Choroid plexus epithelial cell (primary cell): ENCODE measurements at regions not wholly inside any gene's neighbourhood (a gene's known extent, or its start where the extent isn't known, plus 50 kb on each side); places are given as distances from the start of the nearest gene placed in this dataset.

Source experiments
- DNase-seq: peaks from one replicate; pipeline ENCODE4 v3.0.0-alpha.2; 2010; ENCODE audit warnings: low read depth
- H3K4me3 ChIP-seq: 2 replicates; pipeline ENCODE4 v1.5.1; 2011; ENCODE audit warnings: low read depth, mild to moderate bottlenecking, control low read depth, low read length, moderate library complexity
- TF ChIP-seq, protein P1 (sequence below): conservative IDR thresholded peaks from 2 replicates; pipeline ENCODE4 v1.5.1; 2011; ENCODE audit warnings: low read depth, mild to moderate bottlenecking, control low read depth, inconsistent platforms, low read length, moderate library complexity

DNA sequence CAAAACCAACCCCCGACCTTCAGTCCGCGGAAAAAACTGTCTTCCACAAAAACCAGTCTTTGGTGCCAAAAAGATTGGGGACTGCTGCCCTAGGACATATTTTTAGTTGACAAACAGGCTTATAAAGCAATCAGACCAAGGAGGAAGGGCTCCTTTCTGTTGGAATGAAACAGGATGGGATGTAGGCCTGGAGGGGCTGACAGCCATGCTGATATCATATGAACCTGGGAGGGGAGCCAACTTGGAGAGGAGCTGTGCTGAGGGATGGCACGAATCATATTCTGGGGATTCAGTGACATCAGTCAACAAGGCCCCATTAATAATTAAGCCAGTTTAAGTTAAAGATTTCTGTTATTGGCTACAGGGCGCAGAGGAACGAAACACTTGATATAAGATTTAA is 225.4 kb upstream of the TSHZ2 start:
- TF ChIP-seq, protein P1, sequence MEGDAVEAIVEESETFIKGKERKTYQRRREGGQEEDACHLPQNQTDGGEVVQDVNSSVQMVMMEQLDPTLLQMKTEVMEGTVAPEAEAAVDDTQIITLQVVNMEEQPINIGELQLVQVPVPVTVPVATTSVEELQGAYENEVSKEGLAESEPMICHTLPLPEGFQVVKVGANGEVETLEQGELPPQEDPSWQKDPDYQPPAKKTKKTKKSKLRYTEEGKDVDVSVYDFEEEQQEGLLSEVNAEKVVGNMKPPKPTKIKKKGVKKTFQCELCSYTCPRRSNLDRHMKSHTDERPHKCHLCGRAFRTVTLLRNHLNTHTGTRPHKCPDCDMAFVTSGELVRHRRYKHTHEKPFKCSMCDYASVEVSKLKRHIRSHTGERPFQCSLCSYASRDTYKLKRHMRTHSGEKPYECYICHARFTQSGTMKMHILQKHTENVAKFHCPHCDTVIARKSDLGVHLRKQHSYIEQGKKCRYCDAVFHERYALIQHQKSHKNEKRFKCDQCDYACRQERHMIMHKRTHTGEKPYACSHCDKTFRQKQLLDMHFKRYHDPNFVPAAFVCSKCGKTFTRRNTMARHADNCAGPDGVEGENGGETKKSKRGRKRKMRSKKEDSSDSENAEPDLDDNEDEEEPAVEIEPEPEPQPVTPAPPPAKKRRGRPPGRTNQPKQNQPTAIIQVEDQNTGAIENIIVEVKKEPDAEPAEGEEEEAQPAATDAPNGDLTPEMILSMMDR = no peak
- H3K4me3 ChIP-seq = no peak overlapping the region
- no peak for DNase-seq

DNA sequence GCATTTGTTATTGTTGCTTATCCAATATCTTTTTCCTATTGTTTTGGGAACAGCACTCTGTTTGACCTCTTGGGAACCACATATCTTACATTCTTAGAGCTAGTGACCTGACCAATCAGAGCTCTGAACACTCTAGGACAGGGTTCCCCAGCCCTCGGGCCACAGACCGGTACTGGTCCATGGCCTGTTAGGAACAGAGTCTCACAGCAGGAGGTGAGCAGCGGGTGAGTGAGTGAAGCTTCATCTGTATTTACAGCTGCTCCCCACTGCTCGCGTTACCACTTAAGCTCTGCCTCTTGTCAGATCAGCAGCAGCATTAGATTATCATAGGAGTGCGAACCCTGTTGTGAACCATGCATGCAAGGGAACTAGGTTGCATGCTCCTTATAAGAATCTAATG is 226.0 kb upstream of the TSHZ2 start:
- no peak overlapping the region for H3K4me3 ChIP-seq
- TF ChIP-seq, protein P1 = no peak
- DNase-seq = no peak

DNA sequence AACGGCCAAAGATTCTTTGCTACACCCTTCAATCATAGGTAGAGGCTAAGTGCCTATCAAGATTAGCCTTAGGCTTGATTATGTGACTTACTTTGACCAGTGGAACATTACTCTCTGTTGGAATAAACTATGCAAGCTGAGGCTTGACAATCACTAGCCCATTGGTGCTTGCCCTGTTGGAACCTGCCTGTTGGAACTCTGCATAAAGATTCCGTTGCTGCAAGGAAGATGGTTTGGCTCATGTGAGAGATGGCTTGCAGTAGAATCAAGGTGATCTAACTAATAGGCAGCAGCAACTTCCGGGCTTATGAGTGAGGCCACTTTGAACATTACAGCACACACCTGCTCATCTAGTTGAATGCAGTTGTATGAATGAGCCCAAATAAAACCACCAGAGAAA is 227.7 kb upstream of the TSHZ2 start:
- TF ChIP-seq, protein P1 = no peak
- DNase-seq = no peak

DNA sequence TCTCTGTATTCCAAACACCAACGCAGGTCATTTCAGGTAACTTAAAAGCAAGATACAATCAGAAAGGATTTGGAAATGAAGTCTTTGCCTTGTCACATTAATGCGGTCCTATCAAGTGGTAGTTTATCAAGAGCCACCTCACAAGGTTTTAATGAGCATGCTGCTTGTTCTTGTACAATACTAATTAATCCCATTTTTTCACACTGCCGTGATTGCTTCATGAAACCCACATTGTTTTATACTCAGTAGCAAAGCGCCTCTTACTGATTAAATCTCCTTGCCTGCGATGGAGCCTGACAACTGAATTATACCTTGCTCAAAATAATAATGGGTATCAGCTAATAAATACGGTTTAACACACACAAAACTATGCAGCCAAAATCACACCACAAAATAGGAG is 234.1 kb upstream of the TSHZ2 start:
- DNase-seq = no peak
- TF ChIP-seq, protein P1 = no peak
- no peak overlapping the region for H3K4me3 ChIP-seq

More for the DNA sequence above, 227.7 kb upstream of the TSHZ2 start:
- no peak overlapping the region for H3K4me3 ChIP-seq

DNA sequence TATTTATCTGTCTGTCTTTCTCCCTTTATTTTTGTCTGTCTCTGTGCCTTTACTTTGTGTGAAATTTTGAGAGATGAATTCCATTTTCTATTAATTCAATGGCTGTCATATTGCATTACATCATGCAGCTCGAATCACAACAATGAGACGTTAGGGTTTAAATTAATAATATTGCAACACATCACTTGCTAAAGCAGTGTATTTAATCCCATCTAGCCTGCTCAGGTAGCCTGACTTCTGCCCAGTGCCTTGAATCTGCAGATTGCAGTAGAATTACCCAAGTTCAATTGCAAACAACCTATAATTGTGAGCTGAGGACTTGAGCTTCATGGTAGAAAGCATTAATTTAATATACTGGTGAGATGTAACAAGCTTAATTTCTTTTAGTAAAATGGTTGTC is 235.7 kb upstream of the TSHZ2 start:
- TF ChIP-seq, protein P1 = no peak

DNA sequence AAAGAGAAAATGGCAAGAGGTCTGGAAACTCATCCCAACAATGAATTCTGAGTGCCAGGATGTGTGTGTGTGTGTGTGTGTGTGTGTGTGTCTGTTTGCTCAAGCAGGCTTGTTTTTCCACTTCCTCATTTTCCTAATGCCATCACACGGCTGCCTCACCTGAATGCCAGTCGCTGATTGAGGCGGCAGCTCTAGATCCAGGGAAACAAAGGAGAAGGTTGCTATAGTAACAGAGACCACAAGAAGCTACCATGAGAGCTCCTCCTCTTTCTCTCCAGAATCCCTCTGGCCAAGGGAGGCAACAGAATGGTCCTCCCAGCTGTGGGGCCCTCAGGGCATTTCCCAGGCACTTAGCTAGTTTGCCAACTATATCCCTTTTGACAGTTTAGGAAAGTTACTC is 241.1 kb upstream of the TSHZ2 start:
- no peak for DNase-seq
- TF ChIP-seq, protein P1 = no peak

More for the DNA sequence above, 235.7 kb upstream of the TSHZ2 start:
- H3K4me3 ChIP-seq = no peak overlapping the region
- DNase-seq = no peak

DNA sequence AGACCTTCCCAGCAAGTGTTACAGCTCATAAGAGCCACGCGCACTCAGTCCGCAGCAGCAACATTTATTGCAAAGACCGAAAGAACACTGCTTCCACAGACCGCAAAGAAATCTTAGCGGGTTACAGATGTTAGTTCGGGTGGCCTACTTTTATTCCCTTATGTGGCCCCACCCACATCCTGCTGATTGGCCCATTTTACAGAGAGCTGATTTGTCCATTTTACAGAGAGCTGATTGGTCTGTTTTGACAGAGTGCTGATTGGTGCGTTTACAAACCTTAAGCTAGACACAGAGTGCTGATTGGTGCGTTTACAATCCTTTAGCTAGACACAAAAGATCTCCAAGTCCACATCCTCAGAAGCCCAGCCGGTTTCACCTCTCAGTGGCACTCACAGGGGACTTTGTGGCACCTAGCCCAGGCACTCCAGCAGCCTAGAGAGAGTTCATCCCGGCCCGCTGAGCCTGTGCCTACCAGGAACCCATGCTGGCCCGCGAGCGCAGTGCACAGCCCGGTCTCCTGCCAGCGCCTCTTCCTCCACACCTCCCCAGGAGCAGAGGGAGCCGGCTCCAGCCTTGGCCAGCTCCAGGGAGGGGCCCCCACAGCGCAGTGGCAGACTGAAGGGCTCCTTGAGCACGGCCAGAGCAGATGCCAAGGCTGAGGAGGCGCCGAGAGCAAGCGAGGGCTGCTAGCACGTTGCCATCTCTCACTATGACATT is 244.3 kb upstream of the TSHZ2 start:
- TF ChIP-seq, protein P1 = no peak
- no peak for DNase-seq
- no peak overlapping the region for H3K4me3 ChIP-seq

More for the DNA sequence above, 241.1 kb upstream of the TSHZ2 start:
- no peak overlapping the region for H3K4me3 ChIP-seq
